Kidney tubule cell (primary cell): ENCODE measurements at regions not wholly inside any gene's neighbourhood (a gene's known extent, or its start where the extent isn't known, plus 50 kb on each side); places are given as distances from the start of the nearest gene placed in this dataset.
A peak's percentile ranks its signal among the peaks of the same experiment; 100 is the strongest.
"Not testable (repeated sequence)": the region's sequence is repeated elsewhere in the genome, so short reads cannot be mapped to it uniquely, and the experiment has no call there.

Experiments used
- DNase-seq: peaks from one replicate; pipeline ENCODE4 v3.0.0-alpha.2; 2018; ENCODE audit warnings: low spot score

- not testable (repeated sequence) for DNase-seq
Observed at GRCh38 chr7:76716551-76716950, 89.5 kb upstream of the POMZP3 start.

GRCh38 chr7:76712926-76713325 is 85.8 kb upstream of the POMZP3 start:
- DNase-seq = not testable (repeated sequence)

- DNase-seq = not testable (repeated sequence)
Observed at GRCh38 chr7:76711648-76712047, 84.6 kb upstream of the POMZP3 start.

- peak; percentile 7 for DNase-seq
Observed at GRCh38 chr7:76709703-76710102, 82.6 kb upstream of the POMZP3 start.

- not testable (repeated sequence) for DNase-seq
Observed at GRCh38 chr7:76708446-76708845, 81.4 kb upstream of the POMZP3 start.

- DNase-seq = not testable (repeated sequence)
Observed at GRCh38 chr7:76703815-76704214, 76.7 kb upstream of the POMZP3 start.

- DNase-seq = not testable (repeated sequence)
Observed at GRCh38 chr7:76686277-76686676, 59.2 kb upstream of the POMZP3 start.

GRCh38 chr7:76684737-76685136 is 57.7 kb upstream of the POMZP3 start:
- DNase-seq = peak; percentile 28

GRCh38 chr7:76683631-76684030 is 56.6 kb upstream of the POMZP3 start:
- not testable (repeated sequence) for DNase-seq

- not testable (repeated sequence) for DNase-seq
Observed at GRCh38 chr7:76681810-76682209, 54.7 kb upstream of the POMZP3 start.

GRCh38 chr7:76679174-76679573 is 52.1 kb upstream of the POMZP3 start:
- DNase-seq = not testable (repeated sequence)

GRCh38 chr7:76678500-76678899 is 51.4 kb upstream of the POMZP3 start:
- not testable (repeated sequence) for DNase-seq

GRCh38 chr7:76676890-76677289 is 49.8 kb upstream of the POMZP3 start:
- DNase-seq = not testable (repeated sequence)
